Activated naive CD4-positive, alpha-beta T cell treated with anti-CD3 and anti-CD28 coated beads, Interleukin-2, amount 50 U/mL, for 16 hours (primary cell): ENCODE measurements at regions not wholly inside any gene's neighbourhood (a gene's known extent, or its start where the extent isn't known, plus 50 kb on each side); places are given as distances from the start of the nearest gene placed in this dataset.
"Not testable (repeated sequence)": the region's sequence is repeated elsewhere in the genome, so short reads cannot be mapped to it uniquely, and the experiment has no call there.

Source experiments
- DNase-seq: peaks from one replicate; pipeline ENCODE4 v3.0.0-alpha.2; 2020

DNA sequence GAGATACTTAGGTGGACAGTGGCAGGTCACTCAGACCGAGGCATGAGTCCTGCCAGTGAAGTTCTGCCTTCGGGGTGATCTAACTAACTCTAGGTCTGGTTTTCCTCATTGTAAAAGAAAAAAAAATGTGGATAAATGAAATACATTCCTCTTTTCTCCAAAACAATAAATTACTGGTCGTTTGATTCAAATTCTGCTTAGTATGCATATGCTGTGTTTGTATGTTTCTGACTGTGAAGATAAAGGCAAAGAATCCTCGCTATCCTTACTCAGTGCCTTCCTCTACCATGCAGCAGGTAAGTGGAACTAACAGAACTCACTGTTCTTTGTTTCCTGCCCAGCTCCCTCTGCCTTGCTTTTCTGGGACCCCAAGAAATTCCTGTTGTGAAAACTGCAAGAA is 330.1 kb downstream of the SUCLG1 start:
- DNase-seq, result no peak

DNA sequence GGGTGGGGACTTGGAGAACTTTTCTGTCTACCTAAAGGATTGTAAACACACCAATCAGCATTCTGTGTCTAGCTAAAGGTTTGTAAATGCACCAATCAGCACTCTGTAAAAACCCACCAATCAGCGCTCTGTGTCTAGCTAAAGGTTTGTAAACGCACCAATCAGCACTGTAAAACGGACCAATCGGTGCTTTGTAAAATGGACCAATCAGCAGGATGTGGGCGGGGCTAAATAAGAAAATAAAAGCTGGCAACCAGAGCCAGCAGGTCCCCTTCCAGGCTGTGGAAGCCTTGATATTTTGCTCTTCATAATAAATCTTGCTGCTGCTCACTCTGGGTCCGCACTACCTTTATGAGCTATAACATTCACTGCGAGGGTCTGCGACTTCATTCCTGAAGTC is 331.3 kb downstream of the SUCLG1 start:
- not testable (repeated sequence) for DNase-seq

DNA sequence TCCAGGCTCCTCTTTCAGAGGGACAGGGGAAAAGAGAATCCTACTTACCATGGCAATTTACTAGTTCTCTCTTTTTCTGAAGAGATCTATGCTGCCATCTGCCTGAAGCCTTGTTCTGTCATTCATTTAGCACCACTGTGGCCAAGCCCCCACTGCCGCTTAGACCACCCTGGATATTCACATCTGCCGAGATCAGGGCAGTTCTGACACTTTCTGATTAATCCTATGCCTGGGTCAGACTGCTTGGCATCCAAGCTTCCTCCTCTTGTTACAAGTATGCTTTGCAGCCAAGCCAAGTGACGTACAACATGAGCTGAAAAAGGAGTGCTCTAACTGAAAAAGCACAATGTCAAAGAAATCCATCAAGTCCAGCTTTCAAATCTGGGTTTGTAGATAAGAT is 332.6 kb downstream of the SUCLG1 start:
- no peak for DNase-seq

DNA sequence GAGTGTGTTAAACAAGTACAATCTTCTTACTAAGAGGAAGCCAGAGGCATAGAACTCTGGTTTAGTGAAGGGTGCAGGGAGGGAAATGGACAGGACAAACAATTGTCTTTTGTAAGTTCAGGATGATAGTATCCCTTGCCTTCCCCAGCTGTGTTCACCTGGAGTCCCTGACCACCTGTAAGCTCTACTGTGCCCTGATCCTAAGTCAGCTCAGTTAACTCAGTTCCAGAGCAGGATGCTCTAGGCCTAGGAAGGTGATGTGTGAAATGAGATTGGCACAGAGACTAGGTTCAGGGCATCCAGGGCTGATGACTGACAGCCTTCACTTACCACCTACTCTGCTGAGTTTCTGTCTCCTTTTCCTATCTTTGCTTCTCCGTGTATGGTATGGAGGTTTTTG is 333.0 kb downstream of the SUCLG1 start:
- DNase-seq, result no peak

DNA sequence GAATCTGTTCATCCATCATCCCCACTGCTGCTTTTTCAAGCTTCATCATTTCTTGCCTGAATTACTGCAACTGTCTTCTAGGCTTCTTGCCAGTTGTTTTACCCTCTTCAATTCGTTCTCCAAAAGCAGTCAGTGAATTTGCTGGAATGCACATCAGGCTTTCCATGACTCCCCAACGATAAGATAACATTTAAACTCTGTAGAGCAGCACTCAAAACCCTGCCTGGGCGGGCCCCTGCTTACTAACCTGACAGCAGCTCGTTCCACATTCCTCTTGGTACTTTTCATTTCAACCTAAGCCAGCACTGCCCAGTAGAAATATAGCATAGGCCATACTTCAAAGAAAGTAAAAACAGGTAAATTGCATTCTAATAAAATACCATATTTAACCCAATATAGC is 342.9 kb downstream of the SUCLG1 start:
- DNase-seq, result no peak

DNA sequence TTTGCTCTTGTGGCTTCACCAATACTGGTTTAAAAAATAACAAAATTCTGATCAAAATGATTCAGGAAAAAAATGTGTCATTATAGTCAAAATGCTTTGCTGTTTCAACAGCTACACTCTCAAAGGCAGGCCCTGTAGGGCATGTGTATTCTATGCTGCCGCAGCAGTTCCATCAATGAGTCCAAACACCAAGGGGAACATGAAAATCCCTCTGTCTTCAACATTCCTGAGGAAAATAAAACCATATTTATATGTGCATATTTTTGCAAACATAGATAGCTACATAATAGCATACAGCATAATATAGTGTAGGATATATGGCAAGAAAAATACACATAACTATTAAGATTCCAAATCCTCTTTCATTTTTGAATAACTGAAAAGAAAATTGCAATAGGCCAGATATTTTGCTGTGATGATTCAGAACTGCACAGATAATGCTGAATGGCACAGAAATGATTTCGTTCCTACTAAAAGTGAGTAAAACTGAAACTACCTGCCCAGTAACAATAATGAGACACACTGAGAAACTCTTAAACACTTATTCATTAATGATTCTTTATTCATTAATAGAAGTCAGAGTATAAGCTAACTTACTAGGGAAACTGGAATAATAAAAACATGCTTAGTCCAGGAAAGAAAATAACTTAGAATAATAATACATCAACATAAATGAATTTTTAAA is 343.8 kb downstream of the SUCLG1 start:
- DNase-seq, result no peak

DNA sequence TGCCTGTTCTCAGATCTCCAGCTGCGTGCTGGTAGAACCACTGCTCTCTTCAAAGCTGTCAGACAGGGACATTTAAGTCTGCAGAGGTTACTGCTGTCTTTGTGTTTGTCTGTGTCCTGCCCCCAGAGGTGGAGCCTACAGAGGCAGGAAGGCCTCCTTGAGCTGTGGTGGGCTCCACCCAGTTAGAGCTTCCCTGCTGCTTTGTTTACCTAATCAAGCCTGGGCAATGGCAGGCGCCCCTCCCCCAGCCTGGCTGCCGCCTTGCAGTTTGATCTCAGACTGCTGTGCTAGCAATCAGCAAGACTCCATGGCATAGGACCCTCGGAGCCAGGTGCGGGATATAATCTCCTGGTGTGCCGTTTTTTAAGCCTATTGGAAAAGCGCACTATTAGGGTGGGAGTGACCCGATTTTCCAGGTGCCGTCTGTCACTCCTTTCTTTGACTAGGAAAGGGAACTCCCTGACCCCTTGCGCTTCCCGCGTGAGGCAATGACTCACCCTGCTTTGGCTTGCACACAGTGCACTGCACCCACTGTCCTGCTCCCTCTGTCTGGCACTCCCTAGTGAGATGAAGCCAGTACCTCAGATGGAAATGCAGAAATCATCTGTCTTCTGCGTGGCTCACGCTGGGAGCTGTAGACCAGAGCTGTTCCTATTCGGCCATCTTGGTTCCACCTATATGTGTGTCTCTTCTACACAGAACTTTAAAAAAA is 355.1 kb downstream of the SUCLG1 start:
- not testable (repeated sequence) for DNase-seq

DNA sequence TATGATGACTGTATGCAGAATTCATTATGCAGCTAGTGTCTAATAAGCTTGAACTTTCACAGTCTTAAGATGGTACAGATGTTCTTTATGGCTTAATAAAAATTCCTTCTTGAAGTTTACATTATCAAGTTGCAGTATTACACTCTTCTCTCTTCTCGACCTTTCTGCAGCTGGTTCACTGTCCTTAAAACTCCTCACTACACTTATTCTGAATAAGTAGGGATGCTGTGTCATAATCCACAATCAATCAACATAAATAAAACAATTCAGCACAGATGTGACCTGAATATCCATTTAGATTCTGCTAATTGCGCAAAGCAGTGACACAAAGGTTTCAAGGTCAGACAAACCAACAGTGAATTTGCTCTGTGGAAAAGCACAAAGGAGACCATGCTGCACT is 356.8 kb downstream of the SUCLG1 start:
- DNase-seq, result no peak

DNA sequence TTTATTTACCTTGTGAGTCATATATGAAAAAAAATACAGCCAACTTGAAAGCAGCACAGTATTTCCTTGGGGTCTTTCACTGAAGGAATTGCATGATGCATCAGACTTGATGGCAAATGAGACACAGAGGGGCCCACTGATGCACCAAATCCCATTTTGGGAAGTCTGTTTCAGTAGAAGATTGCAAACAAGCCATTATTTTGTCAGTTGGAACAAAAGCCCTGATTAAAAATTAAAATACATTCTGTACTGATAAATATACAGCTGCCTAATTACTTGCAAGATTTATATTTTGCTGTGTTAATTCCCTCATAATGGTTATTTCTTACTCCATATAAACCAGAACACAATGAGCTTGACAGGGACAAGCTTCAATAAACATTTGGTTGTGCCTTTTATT is 370.4 kb downstream of the SUCLG1 start:
- no peak for DNase-seq

DNA sequence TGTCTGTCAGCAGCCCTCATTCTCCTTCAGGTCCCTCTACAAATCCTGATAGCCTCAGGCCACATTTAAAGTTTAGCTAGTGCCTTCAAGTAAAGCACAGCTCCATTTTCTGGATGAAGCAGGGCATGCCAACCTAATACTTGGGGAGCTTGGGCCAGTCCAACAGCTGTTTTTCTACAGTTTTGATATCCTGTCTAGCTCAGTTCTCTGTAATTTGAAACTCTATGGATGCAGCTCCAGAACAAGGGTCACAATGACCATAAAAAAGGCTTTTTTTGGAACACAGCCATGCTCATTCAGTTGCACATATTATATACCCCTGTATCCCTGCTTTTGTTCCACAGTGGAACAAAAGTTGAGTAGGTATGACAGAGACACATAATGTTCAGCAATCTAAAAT is 373.5 kb downstream of the SUCLG1 start:
- DNase-seq, result no peak

DNA sequence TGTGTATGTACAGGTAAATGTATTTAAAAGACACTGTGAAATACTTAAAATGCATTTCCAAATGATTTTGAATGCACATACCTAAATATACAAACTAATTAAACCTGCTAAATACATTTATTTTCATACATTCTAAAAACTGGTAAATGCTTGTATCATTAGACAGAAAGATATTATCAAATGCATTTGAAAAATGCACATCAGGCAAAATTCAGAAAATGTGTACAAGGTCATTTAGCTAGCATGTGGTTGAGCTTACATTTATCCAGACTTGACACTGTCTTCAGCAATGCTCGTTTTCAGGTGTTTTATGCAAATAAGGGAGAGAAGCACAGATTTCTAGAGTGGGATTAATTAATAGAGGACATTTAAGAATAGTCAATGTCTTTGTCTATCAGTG is 374.2 kb downstream of the SUCLG1 start:
- no peak for DNase-seq

DNA sequence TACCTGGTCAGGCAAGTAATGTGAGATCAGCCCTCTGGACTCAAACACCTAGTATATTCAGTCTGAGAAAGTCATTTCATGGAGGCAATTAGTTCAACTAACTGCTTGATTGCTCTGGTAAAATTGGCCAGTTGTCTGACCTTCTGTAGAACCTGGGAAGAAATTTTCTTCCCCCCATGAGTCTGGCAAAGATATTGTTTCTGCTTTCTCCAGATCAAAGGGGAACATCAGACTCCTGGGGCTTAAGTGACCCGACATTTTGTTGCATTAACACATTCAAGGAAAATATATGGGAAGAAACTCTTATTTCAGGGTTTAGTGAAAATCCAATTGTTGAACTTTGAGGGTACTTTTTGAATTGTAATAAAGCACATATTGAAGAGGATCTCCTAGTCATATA is 375.1 kb downstream of the SUCLG1 start:
- no peak for DNase-seq

DNA sequence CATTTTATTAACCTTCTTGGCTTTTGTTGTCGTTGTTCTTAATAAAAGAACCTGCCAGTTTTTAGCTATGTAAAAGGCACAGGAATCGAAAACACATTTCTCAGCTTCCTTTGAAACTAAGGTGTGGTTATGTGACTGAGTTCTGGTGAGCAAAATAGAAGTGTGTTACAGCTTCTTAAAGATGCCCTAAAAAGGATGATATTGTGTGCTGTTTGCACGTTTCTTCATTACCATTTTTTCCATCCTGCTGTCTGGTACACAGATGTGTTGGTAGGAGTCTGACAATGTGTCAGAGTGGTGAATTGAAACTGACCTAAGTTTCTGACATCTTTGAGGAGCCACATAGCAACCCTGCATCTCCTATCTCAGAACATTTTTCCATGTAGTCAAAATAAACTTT is 380.6 kb downstream of the SUCLG1 start:
- no peak for DNase-seq

DNA sequence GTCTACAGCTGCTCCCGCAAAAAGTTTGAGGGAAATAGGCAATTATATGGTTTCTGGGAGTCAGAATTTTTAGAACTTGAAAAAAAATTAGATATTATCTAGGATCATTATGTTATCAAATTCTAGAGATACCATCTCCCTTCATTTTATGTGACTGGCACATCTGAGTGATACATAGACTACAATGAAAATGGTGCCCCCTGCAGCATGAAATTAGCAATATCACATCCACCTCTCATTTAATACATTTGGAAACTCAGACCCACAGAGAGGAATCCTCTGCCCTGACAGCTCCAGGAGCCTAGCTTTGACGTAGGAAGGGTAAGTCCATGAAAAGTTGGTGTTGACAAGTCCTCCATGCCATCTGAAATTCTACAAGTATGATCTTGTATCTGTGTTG is 381.6 kb downstream of the SUCLG1 start:
- no peak for DNase-seq

DNA sequence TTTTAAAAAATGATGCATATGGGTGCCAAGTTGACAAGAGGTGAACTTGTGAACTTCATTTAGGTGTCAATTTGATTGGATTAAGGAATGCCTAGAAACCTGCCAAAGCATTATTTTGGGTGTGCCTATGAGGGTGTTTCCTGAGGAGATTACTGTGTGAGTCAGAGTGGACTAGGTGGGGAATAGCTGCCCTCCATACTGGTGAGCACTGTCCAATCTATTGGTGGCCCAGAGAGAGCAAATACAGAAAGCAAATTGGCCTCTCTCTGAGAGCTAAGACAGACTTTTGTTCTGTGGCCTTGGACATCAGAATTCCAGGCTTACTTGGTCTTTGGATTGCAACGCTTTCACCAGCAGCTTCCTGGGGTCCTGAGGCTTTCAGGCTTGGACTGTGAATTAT is 388.0 kb downstream of the SUCLG1 start:
- DNase-seq, result no peak

DNA sequence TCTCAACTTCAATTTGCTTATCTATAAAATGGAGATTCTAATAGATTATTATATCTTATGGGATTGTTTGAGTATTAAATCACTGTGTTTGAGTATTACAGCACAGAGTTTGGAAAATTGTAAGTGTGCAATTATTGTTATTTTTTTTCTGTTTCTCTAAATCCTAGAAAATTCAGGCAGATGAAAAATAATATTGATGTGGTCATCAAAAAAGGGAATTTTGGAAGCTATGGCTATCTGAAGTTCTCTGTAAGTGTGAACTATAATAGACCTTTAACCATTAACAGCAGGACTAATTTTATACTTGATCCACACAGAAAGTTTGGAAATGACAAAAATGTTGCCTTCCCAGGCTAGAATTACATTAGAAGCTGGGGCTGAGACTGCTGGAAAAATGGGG is 393.2 kb downstream of the SUCLG1 start:
- DNase-seq, result no peak

DNA sequence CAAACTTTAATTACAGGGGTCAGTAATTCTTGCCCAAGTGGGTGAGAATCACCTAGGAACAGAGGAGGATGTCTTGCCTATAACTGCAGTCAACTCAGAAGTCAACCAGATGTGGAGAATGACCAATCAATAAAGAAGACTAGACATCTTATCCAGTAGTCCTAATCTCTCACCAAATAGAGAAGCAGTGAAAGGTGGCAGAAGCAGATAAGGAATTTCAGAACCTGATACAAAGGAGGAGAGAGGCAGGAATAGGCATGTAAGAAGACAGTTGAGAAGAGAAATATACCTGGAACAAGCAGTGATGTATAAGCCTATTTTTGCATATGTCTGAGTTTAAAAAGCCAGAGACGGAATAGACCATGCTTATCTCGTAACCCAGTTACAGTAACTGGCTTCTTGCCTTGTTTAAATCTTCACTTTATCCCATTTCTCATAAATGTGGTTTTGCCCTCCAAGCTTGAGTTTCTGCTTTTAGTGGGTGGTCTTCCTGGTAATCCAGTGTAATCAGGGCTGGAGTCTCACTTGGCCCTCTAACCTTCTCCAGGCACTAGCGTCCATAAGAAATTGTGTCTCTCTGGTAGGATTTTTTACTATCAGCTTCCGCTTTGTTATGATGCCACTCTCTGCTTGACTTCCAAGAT is 401.0 kb downstream of the SUCLG1 start:
- DNase-seq, result no peak

DNA sequence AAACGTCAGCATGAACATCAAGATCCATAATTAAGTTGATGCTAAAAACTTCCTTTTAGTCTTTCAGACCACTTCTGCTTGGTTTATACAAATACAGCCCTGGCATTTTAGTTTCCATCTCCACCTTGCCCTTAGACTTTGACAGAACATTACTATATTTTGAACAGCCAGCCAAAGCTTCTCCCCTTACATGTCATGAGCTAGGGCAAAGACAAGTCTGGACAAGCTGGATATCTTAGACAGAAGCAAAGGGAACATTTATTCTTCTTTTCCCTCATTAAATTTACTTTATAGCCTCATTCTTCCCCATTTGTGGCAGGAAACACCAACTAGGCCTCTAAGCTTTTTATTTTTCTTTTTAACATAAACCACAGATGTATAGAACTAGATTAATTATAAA is 403.3 kb downstream of the SUCLG1 start:
- DNase-seq, result no peak

DNA sequence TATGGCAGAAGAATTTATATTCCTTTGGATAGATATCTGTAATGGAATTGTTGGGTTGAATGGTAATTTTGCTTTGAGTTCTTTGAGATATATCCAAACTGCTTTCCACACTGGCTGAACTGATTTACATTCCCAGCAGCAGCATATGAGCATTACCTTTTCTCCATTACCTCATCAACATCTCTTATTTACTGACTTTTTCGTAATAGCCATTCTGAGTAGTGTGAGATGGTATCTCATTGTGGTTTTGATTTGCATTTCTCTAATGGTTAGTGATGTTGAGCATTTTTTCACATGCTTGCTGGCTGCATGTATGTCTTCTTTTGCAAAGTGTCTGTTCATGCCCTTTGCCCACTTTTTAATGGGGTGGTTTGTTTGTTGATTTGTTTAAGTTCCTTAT is 404.5 kb downstream of the SUCLG1 start:
- not testable (repeated sequence) for DNase-seq

DNA sequence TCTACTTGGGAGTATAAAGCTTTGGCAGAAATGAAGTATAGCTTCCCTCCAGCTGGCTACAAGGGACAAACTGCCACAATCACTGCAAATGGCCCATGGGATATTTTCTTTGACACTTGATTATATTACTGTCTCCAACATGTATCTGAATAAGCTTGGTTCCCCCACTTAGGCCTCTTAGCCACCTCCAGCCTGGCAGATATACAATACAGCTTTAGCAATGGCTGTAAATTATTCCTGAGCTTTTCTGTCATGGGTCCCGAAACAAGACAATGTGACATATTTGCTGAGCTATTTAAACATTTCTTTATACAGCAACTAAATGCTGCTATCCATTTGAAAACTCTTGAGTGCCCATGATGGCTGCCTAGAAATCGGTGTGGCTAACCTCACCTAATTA is 406.2 kb downstream of the SUCLG1 start:
- DNase-seq, result no peak

DNA sequence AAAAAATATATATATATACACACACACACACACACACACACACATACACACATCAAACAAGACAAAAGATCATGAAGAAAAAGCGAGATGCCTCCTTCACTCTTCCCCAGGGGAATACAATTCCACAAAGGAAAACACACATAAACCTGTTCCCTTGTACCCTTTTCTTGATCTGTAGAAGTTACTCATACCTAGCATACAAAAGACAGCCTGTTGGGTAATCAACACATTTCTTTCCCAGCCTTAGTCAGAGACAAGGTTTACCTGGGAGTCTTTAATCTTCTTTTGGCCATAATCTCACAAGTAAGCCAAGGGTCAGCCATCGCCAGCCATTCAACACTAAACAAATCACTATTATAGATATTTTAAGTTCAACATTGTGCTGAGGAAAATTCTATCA is 407.0 kb downstream of the SUCLG1 start:
- no peak for DNase-seq

DNA sequence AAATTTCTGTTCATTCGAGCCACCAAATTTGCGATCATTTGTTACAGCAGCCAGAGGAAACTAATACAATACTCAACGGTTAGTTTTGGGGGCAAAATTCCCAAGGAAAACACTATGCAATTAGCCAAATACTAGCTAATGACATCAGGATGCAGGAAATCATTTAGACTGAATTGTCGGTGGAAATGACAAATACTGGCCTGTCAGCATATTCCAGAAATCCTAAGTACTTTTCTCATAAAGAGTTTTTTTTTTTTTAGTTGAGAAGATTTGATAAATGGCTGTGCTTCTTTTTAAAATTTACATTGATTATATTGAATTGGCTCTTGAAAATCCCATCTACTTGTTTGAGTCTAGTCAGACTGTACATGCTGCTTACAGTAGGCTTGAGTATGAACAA is 410.1 kb downstream of the SUCLG1 start:
- no peak for DNase-seq

DNA sequence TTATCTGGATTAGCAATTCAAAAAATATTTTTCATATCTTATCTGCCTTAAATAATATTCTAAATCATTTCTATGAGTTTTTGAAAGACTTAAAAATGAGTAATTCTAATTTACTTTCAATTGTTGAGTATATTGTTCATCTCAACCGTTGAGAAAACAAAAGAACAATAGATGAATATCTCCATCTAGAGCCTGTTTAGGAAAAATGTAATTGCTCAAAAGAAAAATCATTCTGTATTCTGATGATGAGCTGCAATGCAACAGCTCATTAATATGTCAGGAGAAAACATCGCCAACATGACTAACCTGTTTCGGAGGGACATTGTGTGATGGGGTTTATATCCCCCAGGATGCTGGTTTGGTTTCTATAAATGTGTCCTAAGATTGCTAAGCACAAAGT is 417.6 kb downstream of the SUCLG1 start:
- no peak for DNase-seq

DNA sequence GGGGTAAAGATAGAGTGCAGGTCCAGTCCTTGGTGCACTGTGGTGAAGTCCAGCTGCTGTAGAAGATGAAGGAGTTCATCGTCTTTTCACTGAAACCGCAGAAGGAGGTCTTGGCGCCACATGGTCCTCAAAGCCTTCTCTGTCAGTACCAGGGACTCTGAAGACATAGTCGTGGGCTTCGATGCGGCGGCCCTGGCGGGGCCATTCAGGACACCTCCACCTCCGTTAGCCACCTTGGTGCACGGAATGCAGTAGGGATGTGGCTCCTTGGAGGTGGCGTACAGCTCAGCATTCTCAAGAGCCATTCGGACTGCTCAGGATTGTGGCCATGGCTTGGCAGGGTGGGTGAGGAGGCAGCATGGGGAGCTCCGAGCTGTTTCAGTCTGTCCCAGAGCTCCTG is 418.8 kb downstream of the SUCLG1 start:
- no peak for DNase-seq

DNA sequence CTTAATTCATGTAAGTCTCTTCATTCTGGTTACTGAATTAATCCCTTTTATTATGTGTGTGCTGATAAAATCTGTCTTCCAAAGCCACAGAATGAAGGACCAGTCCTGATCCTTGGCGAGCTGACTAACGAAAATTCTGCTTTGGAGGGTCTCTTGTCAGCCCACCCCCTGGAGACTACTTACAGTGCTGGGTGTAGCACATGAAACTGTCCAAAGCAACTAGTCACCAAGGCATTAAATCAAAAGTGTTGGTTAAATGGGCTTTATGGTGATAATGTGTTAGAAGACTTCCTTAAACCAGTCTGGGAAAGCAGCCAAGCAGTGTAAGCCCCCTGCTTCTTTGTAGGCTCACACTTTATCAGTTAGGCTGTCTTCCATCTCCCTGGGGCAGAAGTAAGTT is 420.2 kb downstream of the SUCLG1 start:
- DNase-seq, result no peak
